Keratinocyte (primary cell): ENCODE measurements at regions not wholly inside any gene's neighbourhood (a gene's known extent, or its start where the extent isn't known, plus 50 kb on each side); places are given as distances from the start of the nearest gene placed in this dataset.

Source experiments
- CTCF ChIP-seq, 3 experiments: IDR thresholded peaks in 1 of 3; conservative IDR thresholded peaks in 1 of 3; optimal IDR thresholded peaks in 1 of 3; 2 replicates in 2 of 3; 3 replicates in 1 of 3; pipeline versions ENCODE3 to v1.5.1; 2011; ENCODE audit warnings: low read length in 3 of 3, mild to moderate bottlenecking in 3 of 3, moderate library complexity in 2 of 3, control low read depth in 1 of 3, inconsistent platforms in 1 of 3; ENCODE audit not compliant: insufficient read depth in 2 of 3; ENCODE audit errors: extremely low read depth in 1 of 3
- EZH2 ChIP-seq: IDR thresholded peaks from one replicate; pipeline ENCODE4 v1.6.1; 2012; ENCODE audit warnings: inconsistent platforms, mild to moderate bottlenecking, low read length, moderate library complexity

DNA sequence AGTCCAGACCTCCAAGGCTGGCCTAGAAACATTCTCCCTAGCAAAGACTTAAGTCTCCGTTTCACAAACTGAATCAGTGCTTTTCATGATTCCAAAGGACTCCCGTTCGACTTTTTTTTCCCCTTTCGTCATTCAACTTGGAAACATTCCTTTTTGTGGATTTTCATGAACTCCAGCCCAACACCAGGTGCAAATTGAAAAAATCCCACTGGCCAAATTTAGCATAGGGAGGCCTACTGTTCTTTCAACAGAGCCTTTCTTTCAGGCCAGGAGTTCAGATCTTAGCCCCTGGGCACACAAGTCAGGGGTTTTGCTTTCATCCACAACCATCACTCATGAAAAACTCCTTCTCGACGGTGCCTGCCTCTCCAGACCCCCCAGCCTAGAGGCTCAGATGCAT lies 285.3 kb downstream of the PIK3R1 start:
- TF ChIP-seq CTCF (optimal IDR thresholded peaks at IDR 0.05 in 1 of 3, IDR thresholded peaks at IDR 0.05 in 1 of 3, conservative IDR thresholded peaks at IDR 0.05 in 1 of 3; ENCODE audit: extremely low read depth in 1 of 3, insufficient read depth in 2 of 3, low read length in 3 of 3) (no peak), EZH2 (no peak)
